ENCODE measurements at regions not wholly inside any gene's neighbourhood (a gene's known extent, or its start where the extent isn't known, plus 50 kb on each side); places are given as distances from the start of the nearest gene placed in this dataset.
"Not testable (repeated sequence)": the region's sequence is repeated elsewhere in the genome, so short reads cannot be mapped to it uniquely, and the experiment has no call there.

GRCh38 chrX:1880884-1881817, 266.3 kb downstream of the ASMT start:
- not testable (repeated sequence) for TF ChIP-seq POLR2A, CTCF (IDR thresholded peaks at IDR 0.05)
